DND-41 (cell line): ENCODE measurements at regions not wholly inside any gene's neighbourhood (a gene's known extent, or its start where the extent isn't known, plus 50 kb on each side); places are given as distances from the start of the nearest gene placed in this dataset.

Source experiments
- ATAC-seq: fragments of 200-7000 bp; cut with Tn5 transposase; 3 replicates; pipeline ENCODE4 v1.9.1; 2021; ENCODE audit warnings: low read depth; ENCODE audit not compliant: insufficient read depth
- DNase-seq: peaks from one replicate; pipeline ENCODE4 v3.0.0-alpha.2; 2020
- H2AFZ ChIP-seq: 2 replicates; pipeline ENCODE4 v1.6.0; 2012; ENCODE audit warnings: low read depth, low read length
- H3K27ac ChIP-seq: 2 replicates; pipeline ENCODE4 v1.5.1; 2012; ENCODE audit warnings: low read length, inconsistent platforms
- H3K27me3 ChIP-seq: fragments of 200-600 bp; sonication (generic); 2 replicates; pipeline ENCODE4 v1.6.0; 2012; ENCODE audit warnings: low read length, mild to moderate bottlenecking, inconsistent platforms; ENCODE audit not compliant: insufficient read depth, poor library complexity
- H3K36me3 ChIP-seq: 2 replicates; pipeline ENCODE4 v1.5.1; 2012; ENCODE audit warnings: low read length, inconsistent platforms; ENCODE audit not compliant: insufficient read depth
- H3K4me1 ChIP-seq: 2 replicates; pipeline ENCODE4 v1.5.1; 2012; ENCODE audit warnings: mild to moderate bottlenecking, low read length; ENCODE audit not compliant: insufficient read depth
- H3K4me2 ChIP-seq: 2 replicates; pipeline ENCODE4 v1.6.0; 2012; ENCODE audit warnings: mild to moderate bottlenecking, moderate library complexity, low read length, inconsistent platforms; ENCODE audit not compliant: insufficient read depth
- H3K4me3 ChIP-seq, 2 experiments: fragments of 200-600 bp in 1 of 2; shearing (Covaris generic) in 1 of 2; 2 replicates each; pipeline ENCODE4 v1.5.1; 2012 to 2016; ENCODE audit warnings: inconsistent platforms in 2 of 2, low read length in 2 of 2, mild to moderate bottlenecking in 2 of 2, low read depth in 1 of 2, moderate library complexity in 1 of 2
- H3K79me2 ChIP-seq: 2 replicates; pipeline ENCODE4 v1.6.0; 2012; ENCODE audit warnings: low read length, inconsistent platforms; ENCODE audit not compliant: insufficient read depth
- H3K9ac ChIP-seq: 2 replicates; pipeline ENCODE4 v1.6.0; 2012; ENCODE audit warnings: low read depth, mild to moderate bottlenecking, inconsistent platforms, low read length, moderate library complexity
- H3K9me3 ChIP-seq: 2 replicates; pipeline ENCODE4 v1.5.1; 2012; ENCODE audit warnings: low read length, moderate library complexity, mild to moderate bottlenecking, inconsistent platforms; ENCODE audit not compliant: insufficient read depth, severe bottlenecking
- H4K20me1 ChIP-seq: 2 replicates; pipeline ENCODE4 v1.6.0; 2012; ENCODE audit warnings: low read length; ENCODE audit not compliant: insufficient read depth
- CTCF ChIP-seq: IDR thresholded peaks from 2 replicates; pipeline ENCODE4 v1.5.1; 2012; ENCODE audit warnings: borderline replicate concordance, low read length, moderate library complexity, mild to moderate bottlenecking; ENCODE audit not compliant: poor library complexity, severe bottlenecking; ENCODE audit errors: extremely low read depth
- EZH2 ChIP-seq: IDR thresholded peaks from 3 replicates; pipeline ENCODE4 v1.6.1; 2012; ENCODE audit warnings: borderline replicate concordance, low read depth, mild to moderate bottlenecking, moderate library complexity, low read length, inconsistent platforms; ENCODE audit not compliant: severe bottlenecking

GRCh38 chr11:13168271-13168670 lies 109.3 kb upstream of the BMAL1 start:
- no peak overlapping the region for H3K4me2 ChIP-seq
- no peak for ATAC-seq
- no peak overlapping the region for H3K4me3 ChIP-seq
- DNase-seq = no peak
- no peak overlapping the region for H2AFZ ChIP-seq
- TF ChIP-seq CTCF = no peak
- no peak for TF ChIP-seq EZH2
- H4K20me1 ChIP-seq = no peaks in the 10 kb centered on the region
- no peaks in the 10 kb centered on the region for H3K36me3 ChIP-seq
- H3K4me1 ChIP-seq = no peaks in the 10 kb centered on the region
- H3K79me2 ChIP-seq = no peaks in the 10 kb centered on the region
- H3K27me3 ChIP-seq = peaks cover 12% of the 10 kb centered on the region
- no peak overlapping the region for H3K27ac ChIP-seq
- H3K9me3 ChIP-seq = no peaks in the 10 kb centered on the region
- H3K9ac ChIP-seq = no peak overlapping the region

- H3K27me3 ChIP-seq = peaks cover 12% of the 10 kb centered on the region
- no peaks in the 10 kb centered on the region for H3K36me3 ChIP-seq
- TF ChIP-seq CTCF = no peak
- TF ChIP-seq EZH2 = no peak
- H3K79me2 ChIP-seq = no peaks in the 10 kb centered on the region
- no peak overlapping the region for H3K4me2 ChIP-seq
- no peak overlapping the region for H3K9ac ChIP-seq
- no peak overlapping the region for H2AFZ ChIP-seq
- no peaks in the 10 kb centered on the region for H3K4me1 ChIP-seq
- H3K4me3 ChIP-seq = no peak overlapping the region
- DNase-seq (no peak), ATAC-seq (no peak)
- H3K9me3 ChIP-seq = no peaks in the 10 kb centered on the region
- H3K27ac ChIP-seq = no peak overlapping the region
- no peaks in the 10 kb centered on the region for H4K20me1 ChIP-seq
These were observed 107.9 kb upstream of the BMAL1 start for GRCh38 chr11:13169709-13170108.

DNA sequence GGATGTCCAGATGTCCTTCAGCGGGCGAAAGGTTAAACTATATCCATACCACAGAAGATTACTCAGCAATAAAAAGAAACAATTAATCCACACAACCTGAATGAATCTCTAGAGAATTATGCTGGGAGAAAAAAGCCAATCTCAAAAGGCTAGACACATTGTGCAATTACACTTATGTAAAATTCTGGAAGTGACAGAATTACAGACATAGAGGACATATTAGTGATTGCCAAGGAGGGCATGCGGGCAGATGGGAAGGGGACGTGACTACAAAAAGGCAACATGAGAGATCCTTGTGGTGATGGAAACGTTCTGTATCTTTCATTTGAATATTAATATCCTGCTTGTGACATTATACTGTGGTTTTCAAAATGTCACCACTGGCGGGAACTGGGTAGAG lies 103.5 kb upstream of the BMAL1 start:
- H3K9ac ChIP-seq = no peak overlapping the region
- no peaks in the 10 kb centered on the region for H4K20me1 ChIP-seq
- no peaks in the 10 kb centered on the region for H3K4me1 ChIP-seq
- DNase-seq (no peak), ATAC-seq (no peak)
- H3K4me3 ChIP-seq = no peak overlapping the region
- no peaks in the 10 kb centered on the region for H3K79me2 ChIP-seq
- H2AFZ ChIP-seq = no peak overlapping the region
- TF ChIP-seq EZH2 (no peak), CTCF (no peak)
- no peaks in the 10 kb centered on the region for H3K9me3 ChIP-seq
- no peak overlapping the region for H3K4me2 ChIP-seq
- no peaks in the 10 kb centered on the region for H3K36me3 ChIP-seq
- H3K27ac ChIP-seq = no peak overlapping the region
- H3K27me3 ChIP-seq = peaks cover 9% of the 10 kb centered on the region
